Adrenal gland (tissue), 9 donors: ENCODE measurements at regions not wholly inside any gene's neighbourhood (a gene's known extent, or its start where the extent isn't known, plus 50 kb on each side); places are given as distances from the start of the nearest gene placed in this dataset.

ENCODE experiments used
- DNase-seq, 7 donors: peaks; one replicate each; pipeline ENCODE4 v3.0.0-alpha.2; 2019 to 2020
- H3K27ac ChIP-seq, 5 donors: fragments of 200-600 bp; sonication (generic) in 4 of 5; 1 replicate in 3 of 5; 2 replicates in 2 of 5; pipeline versions ENCODE4 v1.5.1 to v1.8.0; 2016 to 2020; ENCODE audit warnings: mild to moderate bottlenecking in 1 of 5
- H3K27me3 ChIP-seq: fragments of 200-600 bp; 2 replicates; pipeline ENCODE4 v1.8.0; 2021
- H3K36me3 ChIP-seq, 2 donors: fragments of 200-600 bp; replicated peaks in 1 of 2; 1 replicate in 1 of 2; 2 replicates in 1 of 2; pipeline versions ENCODE4 v1.5.1 to v1.8.0; 2018 to 2022
- H3K4me1 ChIP-seq, 2 donors: fragments of 200-600 bp; replicated peaks in 1 of 2; 1 replicate in 1 of 2; 2 replicates in 1 of 2; pipeline versions ENCODE4 v1.5.1 to v1.8.0; 2018 to 2021
- H3K4me3 ChIP-seq, 4 donors: fragments of 200-600 bp; sonication (generic) in 3 of 4; one replicate each; pipeline ENCODE4 v1.5.1; 2016 to 2018
- H3K9me3 ChIP-seq, 3 donors: fragments of 200-600 bp; sonication (generic) in 1 of 3; replicated peaks in 1 of 3; 1 replicate in 2 of 3; 2 replicates in 1 of 3; pipeline versions ENCODE4 v1.5.1 to v1.8.0; 2016 to 2021
- POLR2A ChIP-seq, 2 donors: fragments of 450-650 bp; IDR thresholded peaks; one replicate each; pipeline ENCODE4 v1.6.1; 2017; ENCODE audit warnings: antibody characterized with exemption in 2 of 2, mild to moderate bottlenecking in 2 of 2, moderate library complexity in 1 of 2
- WGBS, 4 donors: extraction: QIAGEN DNeasy Blood & Tissue Kit in 2 of 4; methylation state at CpG; one replicate each; pipeline versions ENCODE4 v1.1.5 to v1.1.7; 2013 to 2017; 5-methylcytosine and 5-hydroxymethylcytosine counted together
- intact Hi-C, 2 donors: fragments of 100-400 bp; cut with DNase I; formaldehyde crosslinking; loops; one replicate each; pipeline versions ENCODE4 v1.14.1 to v1.15.0; 2022 to 2023
- TF ChIP-seq, protein P1 (sequence below), 6 experiments: fragments of 450-650 bp in 4 of 6; fragments of 200-600 bp in 2 of 6; sonication (generic) in 1 of 6; IDR thresholded peaks; 1 replicate in 5 of 6; 2 replicates in 1 of 6; pipeline versions ENCODE4 v1.5.1 to v1.8.0; 2016 to 2021; ENCODE audit warnings: antibody characterized with exemption in 6 of 6, mild to moderate bottlenecking in 2 of 6, moderate library complexity in 1 of 6
- donor health status: healthy with polysubstance abuse.
- donor health status: Bipolar disorder and iron deficiency.
- donor health status: DM: yes; HTN: yes; CAD: no.
- donor health status: DM: no; HTN: no; CAD: no.
- donor health status: DM: no; HTN: no; CAD: no.

DNA sequence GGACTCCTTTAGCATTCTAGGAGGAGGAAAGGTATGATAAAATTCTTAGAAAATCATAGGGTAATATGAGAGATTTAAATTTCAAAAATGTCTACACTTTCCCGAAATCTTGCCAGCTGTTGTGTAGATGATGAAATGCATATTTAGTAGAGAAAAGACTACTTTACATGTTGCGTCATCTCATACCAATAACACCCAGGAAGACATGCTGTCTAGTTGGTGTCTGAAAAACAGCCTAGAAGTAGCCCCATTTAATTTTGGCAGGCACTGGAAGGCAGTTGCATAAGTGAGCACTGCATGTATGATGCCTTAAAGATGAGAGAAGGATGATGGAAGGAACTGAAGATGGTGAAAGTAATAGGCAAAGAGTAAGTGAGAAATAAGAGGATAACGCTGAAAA lies 310.5 kb upstream of the TPM1 start:
- WGBS, 4 donors, result 91 to 99% (median 96%) methylated on average over 3 of the region's 3 CpGs
- intact Hi-C loops, result no loop called here
- no peak overlapping the region for H3K27ac ChIP-seq
- no peaks in the 10 kb centered on the region for H3K36me3 ChIP-seq
- H3K9me3 ChIP-seq, result no peaks in the 10 kb centered on the region
- TF ChIP-seq, protein P1, sequence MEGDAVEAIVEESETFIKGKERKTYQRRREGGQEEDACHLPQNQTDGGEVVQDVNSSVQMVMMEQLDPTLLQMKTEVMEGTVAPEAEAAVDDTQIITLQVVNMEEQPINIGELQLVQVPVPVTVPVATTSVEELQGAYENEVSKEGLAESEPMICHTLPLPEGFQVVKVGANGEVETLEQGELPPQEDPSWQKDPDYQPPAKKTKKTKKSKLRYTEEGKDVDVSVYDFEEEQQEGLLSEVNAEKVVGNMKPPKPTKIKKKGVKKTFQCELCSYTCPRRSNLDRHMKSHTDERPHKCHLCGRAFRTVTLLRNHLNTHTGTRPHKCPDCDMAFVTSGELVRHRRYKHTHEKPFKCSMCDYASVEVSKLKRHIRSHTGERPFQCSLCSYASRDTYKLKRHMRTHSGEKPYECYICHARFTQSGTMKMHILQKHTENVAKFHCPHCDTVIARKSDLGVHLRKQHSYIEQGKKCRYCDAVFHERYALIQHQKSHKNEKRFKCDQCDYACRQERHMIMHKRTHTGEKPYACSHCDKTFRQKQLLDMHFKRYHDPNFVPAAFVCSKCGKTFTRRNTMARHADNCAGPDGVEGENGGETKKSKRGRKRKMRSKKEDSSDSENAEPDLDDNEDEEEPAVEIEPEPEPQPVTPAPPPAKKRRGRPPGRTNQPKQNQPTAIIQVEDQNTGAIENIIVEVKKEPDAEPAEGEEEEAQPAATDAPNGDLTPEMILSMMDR (IDR thresholded peaks at IDR 0.05), result no peak
- no peak for TF ChIP-seq POLR2A (IDR thresholded peaks at IDR 0.05)
- H3K27me3 ChIP-seq, result no peaks in the 10 kb centered on the region
- no peak overlapping the region for H3K4me3 ChIP-seq
- no peak for DNase-seq
- no peaks in the 10 kb centered on the region for H3K4me1 ChIP-seq

DNA sequence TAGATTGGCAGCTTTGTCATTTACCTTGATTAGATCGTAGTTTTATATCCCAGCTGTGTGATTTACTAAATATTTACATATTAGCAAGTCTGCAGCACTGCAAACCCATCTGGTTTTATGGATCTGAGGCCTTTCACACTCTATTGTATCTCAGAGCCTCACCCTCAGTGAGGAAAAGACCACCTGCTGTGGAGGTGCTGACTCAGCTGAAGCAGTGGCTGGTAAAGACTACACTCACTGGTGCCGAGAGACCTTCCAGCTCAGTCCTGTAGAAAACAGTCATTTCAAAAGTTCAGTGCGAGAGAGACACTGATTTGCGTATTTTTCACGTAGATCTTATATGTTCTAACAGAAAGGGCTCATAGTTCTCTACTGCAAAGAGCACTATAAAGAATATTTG lies 307.8 kb upstream of the TPM1 start:
- Histone ChIP-seq H3K27ac (no peak overlapping the region), H3K27me3 (no peaks in the 10 kb centered on the region), H3K9me3 (no peaks in the 10 kb centered on the region), H3K4me3 (no peak overlapping the region), H3K36me3 (no peaks in the 10 kb centered on the region), H3K4me1 (no peaks in the 10 kb centered on the region)
- WGBS, 4 donors, result 85 to 94% (median 91%) methylated on average over 5 of the region's 5 CpGs
- intact Hi-C loops, result no loop called here
- DNase-seq, result no peak
- TF ChIP-seq, protein P1 (IDR thresholded peaks at IDR 0.05), result no peak
- TF ChIP-seq POLR2A (IDR thresholded peaks at IDR 0.05), result no peak

DNA sequence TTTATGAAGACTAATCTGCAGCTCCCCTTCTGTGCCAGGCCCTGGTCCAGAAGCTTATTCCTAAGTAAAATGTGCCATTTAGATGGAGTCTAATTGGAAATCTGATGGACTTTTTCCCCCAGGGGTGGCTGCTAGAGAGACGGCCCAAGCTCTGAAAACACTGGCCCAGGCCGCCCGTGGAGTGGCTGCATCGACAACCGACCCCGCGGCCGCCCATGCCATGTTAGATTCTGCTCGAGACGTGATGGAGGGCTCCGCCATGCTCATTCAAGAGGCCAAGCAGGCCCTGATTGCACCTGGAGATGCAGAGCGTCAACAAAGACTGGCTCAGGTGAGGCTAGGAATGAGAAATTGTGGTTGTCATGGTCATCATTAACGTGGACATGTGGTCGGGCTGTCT lies 305.8 kb upstream of the TPM1 start:
- no peaks in the 10 kb centered on the region for H3K9me3 ChIP-seq
- 92 to 96% (median 94%) methylated on average over 14 of the region's 14 CpGs for WGBS, 4 donors
- H3K27me3 ChIP-seq, result no peaks in the 10 kb centered on the region
- no peaks in the 10 kb centered on the region for H3K36me3 ChIP-seq
- TF ChIP-seq, protein P1 (IDR thresholded peaks at IDR 0.05), result no peak
- no peak for TF ChIP-seq POLR2A (IDR thresholded peaks at IDR 0.05)
- H3K4me1 ChIP-seq, result no peaks in the 10 kb centered on the region
- H3K4me3 ChIP-seq, result no peak overlapping the region
- no peak overlapping the region for H3K27ac ChIP-seq
- DNase-seq, result no peak
- intact Hi-C loops, result no loop called here

DNA sequence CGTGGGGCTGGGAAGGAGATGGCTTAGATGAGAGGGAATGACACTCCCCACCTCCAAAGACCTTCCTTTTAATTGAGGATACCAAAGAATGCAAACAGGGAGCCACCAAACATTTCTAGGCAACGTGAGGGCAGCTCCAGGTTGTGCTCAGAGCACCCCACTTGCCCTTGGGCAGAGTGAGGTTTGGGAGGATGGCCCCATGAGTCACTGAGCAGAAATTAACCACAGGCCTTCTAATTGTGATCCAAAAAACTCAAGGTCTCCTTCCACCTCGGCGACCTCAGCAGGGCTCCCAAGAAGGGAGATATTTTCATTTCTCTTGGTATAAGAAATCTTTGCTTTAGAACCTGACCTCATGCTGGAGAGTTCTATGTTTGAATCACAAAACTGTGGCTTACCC lies 305.0 kb upstream of the TPM1 start:
- 56 to 86% (median 63%) methylated on average over 4 of the region's 4 CpGs for WGBS, 4 donors
- no peak for DNase-seq
- Histone ChIP-seq H3K4me3 (no peak overlapping the region), H3K36me3 (no peaks in the 10 kb centered on the region), H3K4me1 (peaks cover 0 to 1% of the 10 kb centered on the region in 2 donors), H3K27ac (no peak overlapping the region), H3K9me3 (no peaks in the 10 kb centered on the region), H3K27me3 (no peaks in the 10 kb centered on the region)
- TF ChIP-seq POLR2A (IDR thresholded peaks at IDR 0.05), result no peak
- TF ChIP-seq, protein P1 (IDR thresholded peaks at IDR 0.05), result no peak
- intact Hi-C loops, result no loop called here
